ENCODE measurements at regions not wholly inside any gene's neighbourhood (a gene's known extent, or its start where the extent isn't known, plus 50 kb on each side); places are given as distances from the start of the nearest gene placed in this dataset.
"Not testable (repeated sequence)": the region's sequence is repeated elsewhere in the genome, so short reads cannot be mapped to it uniquely, and the experiment has no call there.

- no peak for FAIRE-seq
- no peaks in the 10 kb centered on the region for H3K36me3 ChIP-seq
- no peak for DNase-seq
- no peaks in the 10 kb centered on the region for H3K4me1 ChIP-seq
- WGBS, 2 donors, result 30 to 36% methylated on average over 1 of the region's 1 CpG
- no peak for ATAC-seq
- intact Hi-C loops (cut with DNase I), result no loop called here
- H3K27ac ChIP-seq, result no peak overlapping the region
- no peaks in the 10 kb centered on the region for H3K27me3 ChIP-seq
- no peak overlapping the region for H3K4me3 ChIP-seq
- TF ChIP-seq CTCF (IDR thresholded peaks at IDR 0.05), result no peak
- H3K9me3 ChIP-seq, result no peaks in the 10 kb centered on the region
Observed at GRCh38 chr5:101535626-101536025, 632.5 kb upstream of the ST8SIA4 start.

GRCh38 chr5:101534491-101535110 is 631.5 kb upstream of the ST8SIA4 start:
- WGBS, 2 donors, result 47 to 59% methylated on average over 6 of the region's 6 CpGs
- H3K27ac ChIP-seq, result no peak overlapping the region
- H3K4me1 ChIP-seq, result no peaks in the 10 kb centered on the region
- no peak overlapping the region for H3K4me3 ChIP-seq
- ATAC-seq (no peak), DNase-seq (no peak), FAIRE-seq (no peak)
- no peaks in the 10 kb centered on the region for H3K36me3 ChIP-seq
- no peak for TF ChIP-seq CTCF (IDR thresholded peaks at IDR 0.05)
- intact Hi-C loops (cut with DNase I), result no loop called here
- H3K9me3 ChIP-seq, result no peaks in the 10 kb centered on the region
- no peaks in the 10 kb centered on the region for H3K27me3 ChIP-seq

- no peak for ATAC-seq
Observed at GRCh38 chr5:101532430-101532829, 629.3 kb upstream of the ST8SIA4 start.

GRCh38 chr5:101531026-101531425 is 627.9 kb upstream of the ST8SIA4 start:
- no peak for ATAC-seq
- intact Hi-C loops (cut with DNase I), result no loop called here
- Histone ChIP-seq H3K36me3 (no peaks in the 10 kb centered on the region), H3K9me3 (no peaks in the 10 kb centered on the region), H3K27ac (no peak overlapping the region), H3K4me1 (no peaks in the 10 kb centered on the region), H3K27me3 (no peaks in the 10 kb centered on the region), H3K4me3 (no peak overlapping the region)
- 42 to 50% methylated on average over 3 of the region's 3 CpGs for WGBS, 2 donors
- TF ChIP-seq CTCF (IDR thresholded peaks at IDR 0.05), result no peak
- FAIRE-seq, result no peak
- DNase-seq, result no peak

More at GRCh38 chr5:101532430-101532829, 629.3 kb upstream of the ST8SIA4 start:
- Histone ChIP-seq H3K4me1 (no peaks in the 10 kb centered on the region), H3K36me3 (no peaks in the 10 kb centered on the region), H3K27me3 (no peaks in the 10 kb centered on the region), H3K27ac (no peak overlapping the region), H3K9me3 (no peaks in the 10 kb centered on the region), H3K4me3 (no peak overlapping the region)
- no peak for DNase-seq
- no peak for FAIRE-seq
- WGBS, 2 donors, result 24 to 34% methylated on average over 2 of the region's 2 CpGs
- intact Hi-C loops (cut with DNase I), result no loop called here
- no peak for TF ChIP-seq CTCF (IDR thresholded peaks at IDR 0.05)

- H3K27me3 ChIP-seq; H3K36me3 ChIP-seq; H3K4me1 ChIP-seq; H3K4me3 ChIP-seq; H3K27ac ChIP-seq; ATAC-seq; intact Hi-C loops (cut with DNase I); FAIRE-seq; DNase-seq; H3K9me3 ChIP-seq: not testable (repeated sequence)
- WGBS, 2 donors, result 66 to 72% methylated on average over 8 of the region's 8 CpGs
Observed at GRCh38 chr5:101529094-101529493, 626.0 kb upstream of the ST8SIA4 start.
